Hepatocyte (in vitro differentiated cells): ENCODE measurements at regions not wholly inside any gene's neighbourhood (a gene's known extent, or its start where the extent isn't known, plus 50 kb on each side); places are given as distances from the start of the nearest gene placed in this dataset.

Experiments
- EZH2 ChIP-seq: fragments of 200-600 bp; sonication (generic); IDR thresholded peaks from 2 replicates; pipeline ENCODE4 v1.6.1; 2016; ENCODE audit warnings: antibody characterized with exemption, mild to moderate bottlenecking, borderline replicate concordance
- EZH2phosphoT487 ChIP-seq: fragments of 200-600 bp; sonication (generic); IDR thresholded peaks from one replicate; pipeline ENCODE4 v1.6.1; 2018; ENCODE audit warnings: antibody characterized with exemption, mild to moderate bottlenecking, low read depth, moderate library complexity; ENCODE audit not compliant: unreplicated experiment, severe bottlenecking
- TF ChIP-seq, protein P1 (sequence below): fragments of 200-600 bp; sonication (generic); IDR thresholded peaks from 2 replicates; pipeline ENCODE4 v1.5.1; 2016; ENCODE audit warnings: antibody characterized with exemption, mild to moderate bottlenecking; ENCODE audit not compliant: poor library complexity

DNA sequence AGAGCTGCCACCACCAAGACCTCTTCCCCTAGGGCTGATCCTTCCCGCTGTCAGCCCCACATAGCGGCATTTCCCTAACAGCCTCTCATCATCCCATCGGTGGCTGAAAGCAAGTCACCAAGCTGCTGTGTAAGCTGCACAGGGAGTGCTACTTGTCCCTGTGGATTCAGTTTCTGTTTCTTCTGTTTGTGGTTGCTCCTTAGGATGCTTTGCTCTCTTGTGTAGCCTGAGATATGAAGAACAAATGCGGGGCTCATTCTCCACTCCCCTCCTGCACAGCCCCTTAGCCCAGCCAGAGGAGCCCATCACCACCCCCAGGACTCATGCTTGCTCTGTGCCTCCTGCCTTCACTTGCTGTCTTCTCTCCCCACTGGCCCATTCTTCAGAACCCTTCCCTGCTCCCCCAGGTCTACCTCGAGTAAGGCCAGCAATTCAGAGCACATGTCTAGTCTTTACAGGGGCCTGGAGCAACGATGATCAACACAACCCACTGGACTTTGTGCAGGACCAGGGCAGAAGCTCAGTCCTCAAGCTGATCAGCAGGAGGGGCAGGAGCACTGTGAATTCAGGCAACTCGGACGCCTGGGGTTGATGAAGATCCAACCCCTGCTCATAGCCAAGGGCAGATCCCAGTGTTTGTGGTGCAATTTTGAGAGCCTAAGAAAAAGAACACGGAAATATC is 82.6 kb upstream of the GALNT2 start:
- TF ChIP-seq, protein P1, sequence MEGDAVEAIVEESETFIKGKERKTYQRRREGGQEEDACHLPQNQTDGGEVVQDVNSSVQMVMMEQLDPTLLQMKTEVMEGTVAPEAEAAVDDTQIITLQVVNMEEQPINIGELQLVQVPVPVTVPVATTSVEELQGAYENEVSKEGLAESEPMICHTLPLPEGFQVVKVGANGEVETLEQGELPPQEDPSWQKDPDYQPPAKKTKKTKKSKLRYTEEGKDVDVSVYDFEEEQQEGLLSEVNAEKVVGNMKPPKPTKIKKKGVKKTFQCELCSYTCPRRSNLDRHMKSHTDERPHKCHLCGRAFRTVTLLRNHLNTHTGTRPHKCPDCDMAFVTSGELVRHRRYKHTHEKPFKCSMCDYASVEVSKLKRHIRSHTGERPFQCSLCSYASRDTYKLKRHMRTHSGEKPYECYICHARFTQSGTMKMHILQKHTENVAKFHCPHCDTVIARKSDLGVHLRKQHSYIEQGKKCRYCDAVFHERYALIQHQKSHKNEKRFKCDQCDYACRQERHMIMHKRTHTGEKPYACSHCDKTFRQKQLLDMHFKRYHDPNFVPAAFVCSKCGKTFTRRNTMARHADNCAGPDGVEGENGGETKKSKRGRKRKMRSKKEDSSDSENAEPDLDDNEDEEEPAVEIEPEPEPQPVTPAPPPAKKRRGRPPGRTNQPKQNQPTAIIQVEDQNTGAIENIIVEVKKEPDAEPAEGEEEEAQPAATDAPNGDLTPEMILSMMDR, result no peak
- TF ChIP-seq EZH2, result no peak
- TF ChIP-seq EZH2phosphoT487, result no peak
